ENCODE measurements at regions not wholly inside any gene's neighbourhood (a gene's known extent, or its start where the extent isn't known, plus 50 kb on each side); places are given as distances from the start of the nearest gene placed in this dataset.

- no peak for TF ChIP-seq CTCF (IDR thresholded peaks at IDR 0.05; ENCODE audit: borderline replicate concordance, insufficient read depth, low read depth, low read length)
- H3K4me3 ChIP-seq (ENCODE audit: low read depth, low read length), result no peak overlapping the region
These were observed 236.9 kb upstream of the CELF2 start for GRCh38 chr10:10780746-10781145.

GRCh38 chr10:10782603-10783002 is 235.1 kb upstream of the CELF2 start:
- H3K4me3 ChIP-seq (ENCODE audit: low read depth, low read length), result no peak overlapping the region
- no peak for TF ChIP-seq CTCF (IDR thresholded peaks at IDR 0.05; ENCODE audit: borderline replicate concordance, insufficient read depth, low read depth, low read length)

- no peak overlapping the region for H3K4me3 ChIP-seq (ENCODE audit: low read depth, low read length)
- no peak for TF ChIP-seq CTCF (IDR thresholded peaks at IDR 0.05; ENCODE audit: borderline replicate concordance, insufficient read depth, low read depth, low read length)
These were observed 232.0 kb upstream of the CELF2 start for GRCh38 chr10:10785627-10786026.

- no peak overlapping the region for H3K4me3 ChIP-seq (ENCODE audit: low read depth, low read length)
- TF ChIP-seq CTCF (IDR thresholded peaks at IDR 0.05; ENCODE audit: borderline replicate concordance, insufficient read depth, low read depth, low read length), result no peak
These were observed 231.3 kb upstream of the CELF2 start for GRCh38 chr10:10786109-10787090.

GRCh38 chr10:10787586-10787985 is 230.1 kb upstream of the CELF2 start:
- no peak overlapping the region for H3K4me3 ChIP-seq (ENCODE audit: low read depth, low read length)
- TF ChIP-seq CTCF (IDR thresholded peaks at IDR 0.05; ENCODE audit: borderline replicate concordance, insufficient read depth, low read depth, low read length), result no peak

GRCh38 chr10:10788761-10789160 is 228.9 kb upstream of the CELF2 start:
- TF ChIP-seq CTCF (IDR thresholded peaks at IDR 0.05; ENCODE audit: borderline replicate concordance, insufficient read depth, low read depth, low read length), result no peak
- no peak overlapping the region for H3K4me3 ChIP-seq (ENCODE audit: low read depth, low read length)

- no peak overlapping the region for H3K4me3 ChIP-seq (ENCODE audit: low read depth, low read length)
- no peak for TF ChIP-seq CTCF (IDR thresholded peaks at IDR 0.05; ENCODE audit: borderline replicate concordance, insufficient read depth, low read depth, low read length)
These were observed 225.8 kb upstream of the CELF2 start for GRCh38 chr10:10791869-10792268.

Measured in GM12875 (cell line).